Osteoblast (primary cell): ENCODE measurements at regions not wholly inside any gene's neighbourhood (a gene's known extent, or its start where the extent isn't known, plus 50 kb on each side); places are given as distances from the start of the nearest gene placed in this dataset.

ENCODE experiments used
- DNase-seq: peaks from one replicate; pipeline ENCODE4 v3.0.0; 2011; ENCODE audit warnings: low spot score, mixed read lengths; ENCODE audit not compliant: insufficient read length; ENCODE audit errors: missing footprints
- H2AFZ ChIP-seq: 2 replicates; pipeline ENCODE4 v1.6.0; 2011; ENCODE audit warnings: mild to moderate bottlenecking, low read length
- H3K27ac ChIP-seq: 2 replicates; pipeline ENCODE4 v1.5.1; 2011; ENCODE audit warnings: mild to moderate bottlenecking, low read depth, low read length, moderate library complexity
- H3K27me3 ChIP-seq: 2 replicates; pipeline ENCODE4 v1.6.0; 2012; ENCODE audit warnings: mild to moderate bottlenecking, control low read depth, inconsistent platforms, low read length, moderate library complexity; ENCODE audit not compliant: insufficient read depth
- H3K36me3 ChIP-seq: 2 replicates; pipeline ENCODE4 v1.5.1; 2011; ENCODE audit warnings: mild to moderate bottlenecking, low read length, control low read depth, moderate library complexity; ENCODE audit not compliant: insufficient read depth
- H3K4me1 ChIP-seq: 2 replicates; pipeline ENCODE4 v1.5.1; 2011; ENCODE audit warnings: mild to moderate bottlenecking, low read length, control low read depth, moderate library complexity; ENCODE audit not compliant: insufficient read depth
- H3K4me2 ChIP-seq: 2 replicates; pipeline ENCODE4 v1.6.0; 2011; ENCODE audit warnings: mild to moderate bottlenecking, low read length; ENCODE audit not compliant: insufficient read depth
- H3K4me3 ChIP-seq: fragments of 200-600 bp; sonication (generic); 3 replicates; pipeline ENCODE4 v1.5.1; 2012; ENCODE audit warnings: mild to moderate bottlenecking, low read length, inconsistent platforms; ENCODE audit not compliant: insufficient read depth
- H3K79me2 ChIP-seq: 2 replicates; pipeline ENCODE4 v1.6.0; 2012; ENCODE audit warnings: mild to moderate bottlenecking, low read length, control low read depth, inconsistent platforms; ENCODE audit not compliant: insufficient read depth
- H3K9me3 ChIP-seq: 2 replicates; pipeline ENCODE4 v1.5.1; 2011; ENCODE audit warnings: low read depth, low read length, control low read depth
- H4K20me1 ChIP-seq: 2 replicates; pipeline ENCODE4 v1.6.0; 2012; ENCODE audit warnings: mild to moderate bottlenecking, low read length, control low read depth; ENCODE audit not compliant: insufficient read depth
- CTCF ChIP-seq: IDR thresholded peaks from 2 replicates; pipeline ENCODE4 v1.5.1; 2011; ENCODE audit warnings: mild to moderate bottlenecking, low read depth, low read length, moderate library complexity; ENCODE audit errors: extremely low read depth

GRCh38 chr9:73280113-73280512 lies 128.4 kb downstream of the ANXA1 start:
- no peak for DNase-seq
- no peak overlapping the region for H3K4me2 ChIP-seq
- H3K79me2 ChIP-seq = no peaks in the 10 kb centered on the region
- no peaks in the 10 kb centered on the region for H3K36me3 ChIP-seq
- H2AFZ ChIP-seq = no peak overlapping the region
- H3K9me3 ChIP-seq = no peaks in the 10 kb centered on the region
- H3K27ac ChIP-seq = no peak overlapping the region
- no peaks in the 10 kb centered on the region for H3K4me1 ChIP-seq
- no peak for TF ChIP-seq CTCF
- no peak overlapping the region for H3K4me3 ChIP-seq
- no peaks in the 10 kb centered on the region for H3K27me3 ChIP-seq
- H4K20me1 ChIP-seq = no peaks in the 10 kb centered on the region

- H3K79me2 ChIP-seq = no peaks in the 10 kb centered on the region
- H3K36me3 ChIP-seq = no peaks in the 10 kb centered on the region
- no peak overlapping the region for H3K4me2 ChIP-seq
- no peak overlapping the region for H2AFZ ChIP-seq
- TF ChIP-seq CTCF = no peak
- H3K27ac ChIP-seq = no peak overlapping the region
- no peak overlapping the region for H3K4me3 ChIP-seq
- DNase-seq = no peak
- H3K9me3 ChIP-seq = no peaks in the 10 kb centered on the region
- H3K4me1 ChIP-seq = no peaks in the 10 kb centered on the region
- H4K20me1 ChIP-seq = no peaks in the 10 kb centered on the region
- H3K27me3 ChIP-seq = no peaks in the 10 kb centered on the region
Measured at GRCh38 chr9:73284377-73284776, 132.7 kb downstream of the ANXA1 start.

- H2AFZ ChIP-seq = no peak overlapping the region
- H3K27me3 ChIP-seq = no peaks in the 10 kb centered on the region
- H3K4me3 ChIP-seq = no peak overlapping the region
- no peaks in the 10 kb centered on the region for H3K4me1 ChIP-seq
- H3K4me2 ChIP-seq = no peak overlapping the region
- H3K27ac ChIP-seq = no peak overlapping the region
- H4K20me1 ChIP-seq = no peaks in the 10 kb centered on the region
- no peaks in the 10 kb centered on the region for H3K36me3 ChIP-seq
- no peak for TF ChIP-seq CTCF
- H3K79me2 ChIP-seq = no peaks in the 10 kb centered on the region
- H3K9me3 ChIP-seq = no peaks in the 10 kb centered on the region
- no peak for DNase-seq
Measured at GRCh38 chr9:73294336-73294735, 142.7 kb downstream of the ANXA1 start.

GRCh38 chr9:73325983-73326382 lies 174.3 kb downstream of the ANXA1 start:
- Histone ChIP-seq H4K20me1 (no peaks in the 10 kb centered on the region), H3K4me3 (no peak overlapping the region), H3K36me3 (no peaks in the 10 kb centered on the region), H3K27me3 (no peaks in the 10 kb centered on the region), H3K79me2 (no peaks in the 10 kb centered on the region), H2AFZ (no peak overlapping the region), H3K27ac (no peak overlapping the region), H3K9me3 (no peaks in the 10 kb centered on the region), H3K4me2 (no peak overlapping the region), H3K4me1 (no peaks in the 10 kb centered on the region)
- DNase-seq = no peak
- no peak for TF ChIP-seq CTCF
